GM23338 (cell line): ENCODE measurements at regions not wholly inside any gene's neighbourhood (a gene's known extent, or its start where the extent isn't known, plus 50 kb on each side); places are given as distances from the start of the nearest gene placed in this dataset.

ENCODE experiments used
- ATAC-seq: fragments of 200-7000 bp; cut with Tn5 transposase; 3 replicates; pipeline ENCODE4 v1.9.1; 2020
- DNase-seq: peaks from one replicate; pipeline ENCODE4 v3.0.0-alpha.2; 2015; ENCODE audit warnings: low spot score
- H2AFZ ChIP-seq: fragments of 200-600 bp; sonication (generic); 2 replicates; pipeline ENCODE4 v1.8.0; 2016; ENCODE audit warnings: antibody characterized with exemption, mild to moderate bottlenecking, moderate library complexity
- H3F3A ChIP-seq: fragments of 200-600 bp; sonication (generic); replicated peaks from 2 replicates; pipeline ENCODE4 v1.8.0; 2017; ENCODE audit warnings: antibody characterized with exemption, mixed run types, low read depth
- H3K27ac ChIP-seq: fragments of 200-600 bp; sonication (generic); 2 replicates; pipeline ENCODE4 v1.6.1; 2016; ENCODE audit warnings: low read depth
- H3K27me3 ChIP-seq: fragments of 200-600 bp; sonication (generic); 2 replicates; pipeline ENCODE4 v1.8.0; 2016; ENCODE audit warnings: mild to moderate bottlenecking, mixed run types, moderate library complexity; ENCODE audit not compliant: insufficient read depth
- H3K36me3 ChIP-seq: fragments of 200-600 bp; sonication (generic); 2 replicates; pipeline ENCODE4 v1.8.0; 2016; ENCODE audit warnings: mild to moderate bottlenecking; ENCODE audit not compliant: insufficient read depth
- H3K4me1 ChIP-seq: fragments of 200-600 bp; sonication (generic); 2 replicates; pipeline ENCODE4 v1.8.0; 2016; ENCODE audit warnings: mild to moderate bottlenecking, moderate library complexity; ENCODE audit not compliant: insufficient read depth
- H3K4me2 ChIP-seq: fragments of 200-600 bp; sonication (generic); 2 replicates; pipeline ENCODE4 v1.7.1; 2017; ENCODE audit warnings: mixed run types
- H3K4me3 ChIP-seq: fragments of 200-600 bp; sonication (generic); 2 replicates; pipeline ENCODE4 v1.6.1; 2016; ENCODE audit warnings: mixed run types
- H3K79me2 ChIP-seq: fragments of 200-600 bp; sonication (generic); replicated peaks from 2 replicates; pipeline ENCODE4 v1.8.0; 2017; ENCODE audit warnings: mild to moderate bottlenecking; ENCODE audit not compliant: insufficient read depth
- H3K9me2 ChIP-seq: fragments of 200-600 bp; sonication (generic); 2 replicates; pipeline ENCODE4 v1.8.0; 2017; ENCODE audit not compliant: insufficient read depth
- H4K20me1 ChIP-seq: fragments of 200-600 bp; sonication (generic); replicated peaks from 2 replicates; pipeline ENCODE4 v1.8.0; 2017; ENCODE audit warnings: mild to moderate bottlenecking; ENCODE audit not compliant: insufficient read depth
- H3K27ac Mint-ChIP-seq: 2 replicates; pipeline ENCODE4 v1.8.0; 2020; ENCODE audit warnings: inconsistent platforms, mild to moderate bottlenecking, moderate library complexity, mixed read lengths
- H3K27me3 Mint-ChIP-seq: 3 replicates; pipeline ENCODE4 v1.8.0; 2022; ENCODE audit warnings: low read depth, mild to moderate bottlenecking, moderate library complexity, mixed read lengths, inconsistent platforms; ENCODE audit not compliant: insufficient read depth, poor library complexity
- H3K36me3 Mint-ChIP-seq: 3 replicates; pipeline ENCODE4 v1.8.0; 2021; ENCODE audit warnings: low read depth, mild to moderate bottlenecking, inconsistent platforms, moderate library complexity, mixed read lengths
- H3K4me1 Mint-ChIP-seq: 3 replicates; pipeline ENCODE4 v1.8.0; 2020; ENCODE audit warnings: mild to moderate bottlenecking, inconsistent platforms, mixed read lengths
- H3K4me3 Mint-ChIP-seq: 3 replicates; pipeline ENCODE4 v1.8.0; 2021; ENCODE audit warnings: moderate library complexity, mild to moderate bottlenecking, inconsistent platforms, mixed read lengths
- H3K9me3 Mint-ChIP-seq: 3 replicates; pipeline ENCODE4 v1.8.0; 2020; ENCODE audit warnings: moderate library complexity, mild to moderate bottlenecking, inconsistent platforms, mixed read lengths
- ETS1 ChIP-seq: IDR thresholded peaks from 2 replicates; pipeline ENCODE4 v1.6.1; 2016; ENCODE audit warnings: antibody characterized with exemption
- EZH2 ChIP-seq: fragments of 200-600 bp; sonication (generic); IDR thresholded peaks from one replicate; pipeline ENCODE4 v1.8.0; 2017; ENCODE audit warnings: antibody characterized with exemption, mild to moderate bottlenecking, low read depth; ENCODE audit not compliant: unreplicated experiment
- ZNF114 ChIP-seq: fragments of 250-450 bp; sonication (Bioruptor Pico); IDR thresholded peaks from 2 replicates; pipeline ENCODE4 v1.5.0; 2020; ENCODE audit warnings: mild to moderate bottlenecking, moderate library complexity
- ZNF331 ChIP-seq: fragments of 250-450 bp; sonication (Bioruptor Pico); IDR thresholded peaks from 2 replicates; pipeline ENCODE4 v1.5.0; 2020; ENCODE audit warnings: low read depth, mild to moderate bottlenecking, moderate library complexity
- TF ChIP-seq, protein P1 (sequence below), 2 experiments: fragments of 200-600 bp in 1 of 2; sonication (generic) in 1 of 2; conservative IDR thresholded peaks; 2 replicates each; pipeline versions ENCODE4 v1.5.1 to v1.6.1; 2016 to 2017; ENCODE audit warnings: antibody characterized with exemption in 2 of 2, low read depth in 2 of 2, mild to moderate bottlenecking in 2 of 2, moderate library complexity in 1 of 2

- TF ChIP-seq, protein P1, sequence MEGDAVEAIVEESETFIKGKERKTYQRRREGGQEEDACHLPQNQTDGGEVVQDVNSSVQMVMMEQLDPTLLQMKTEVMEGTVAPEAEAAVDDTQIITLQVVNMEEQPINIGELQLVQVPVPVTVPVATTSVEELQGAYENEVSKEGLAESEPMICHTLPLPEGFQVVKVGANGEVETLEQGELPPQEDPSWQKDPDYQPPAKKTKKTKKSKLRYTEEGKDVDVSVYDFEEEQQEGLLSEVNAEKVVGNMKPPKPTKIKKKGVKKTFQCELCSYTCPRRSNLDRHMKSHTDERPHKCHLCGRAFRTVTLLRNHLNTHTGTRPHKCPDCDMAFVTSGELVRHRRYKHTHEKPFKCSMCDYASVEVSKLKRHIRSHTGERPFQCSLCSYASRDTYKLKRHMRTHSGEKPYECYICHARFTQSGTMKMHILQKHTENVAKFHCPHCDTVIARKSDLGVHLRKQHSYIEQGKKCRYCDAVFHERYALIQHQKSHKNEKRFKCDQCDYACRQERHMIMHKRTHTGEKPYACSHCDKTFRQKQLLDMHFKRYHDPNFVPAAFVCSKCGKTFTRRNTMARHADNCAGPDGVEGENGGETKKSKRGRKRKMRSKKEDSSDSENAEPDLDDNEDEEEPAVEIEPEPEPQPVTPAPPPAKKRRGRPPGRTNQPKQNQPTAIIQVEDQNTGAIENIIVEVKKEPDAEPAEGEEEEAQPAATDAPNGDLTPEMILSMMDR (conservative IDR thresholded peaks at IDR 0.05; ENCODE audit: low read depth in 2 of 2), result peak; percentile 24 to 45
- TF ChIP-seq ZNF331, result no peak
- Histone ChIP-seq H3K9me2 (no peaks in the 10 kb centered on the region), H2AFZ (no peak overlapping the region), H3K4me1 (no peaks in the 10 kb centered on the region), H3K79me2 (no peaks in the 10 kb centered on the region), H3K27ac (no peak overlapping the region), H3K4me3 (no peak overlapping the region), H3F3A (no peaks in the 10 kb centered on the region), H3K27me3 (no peaks in the 10 kb centered on the region), H4K20me1 (no peaks in the 10 kb centered on the region), H3K36me3 (no peaks in the 10 kb centered on the region), H3K4me2 (no peak overlapping the region)
- ATAC-seq, result no peak
- Mint-ChIP-seq H3K27ac (no peak overlapping the region), H3K4me3 (no peak overlapping the region), H3K9me3 (peaks cover 11% of the 10 kb centered on the region), H3K27me3 (peaks cover 4% of the 10 kb centered on the region), H3K4me1 (no peaks in the 10 kb centered on the region), H3K36me3 (peaks cover 17% of the 10 kb centered on the region; the same call in 2 of the 3 replicates)
- peak; percentile 37 for DNase-seq
Observed at GRCh38 chrX:6644411-6644810, 109.5 kb upstream of the VCX3A start.

GRCh38 chrX:6640727-6641126 is 105.8 kb upstream of the VCX3A start:
- TF ChIP-seq, protein P1 (conservative IDR thresholded peaks at IDR 0.05; ENCODE audit: low read depth in 2 of 2), result no peak
- TF ChIP-seq ZNF114 (CRISPR knock-in tag), result no peak
- no peak for TF ChIP-seq ETS1
- TF ChIP-seq EZH2, result no peak
- H3K4me3 Mint-ChIP-seq, result no peak overlapping the region

More at GRCh38 chrX:6640727-6641126, 105.8 kb upstream of the VCX3A start:
- Mint-ChIP-seq H3K4me1 (no peaks in the 10 kb centered on the region), H3K36me3 (peaks cover 15% of the 10 kb centered on the region; the same call in 2 of the 3 replicates), H3K27me3 (peaks cover 4% of the 10 kb centered on the region), H3K27ac (no peak overlapping the region), H3K9me3 (peaks cover 11% of the 10 kb centered on the region)
- Histone ChIP-seq H2AFZ (no peak overlapping the region), H3K4me1 (no peaks in the 10 kb centered on the region), H3K4me3 (no peak overlapping the region), H3K36me3 (no peaks in the 10 kb centered on the region), H3F3A (no peaks in the 10 kb centered on the region), H3K27ac (no peak overlapping the region), H4K20me1 (no peaks in the 10 kb centered on the region), H3K79me2 (no peaks in the 10 kb centered on the region), H3K27me3 (no peaks in the 10 kb centered on the region), H3K4me2 (no peak overlapping the region), H3K9me2 (no peaks in the 10 kb centered on the region)
- no peak for ATAC-seq
- DNase-seq, result no peak
